ENCODE measurements at regions not wholly inside any gene's neighbourhood (a gene's known extent, or its start where the extent isn't known, plus 50 kb on each side); places are given as distances from the start of the nearest gene placed in this dataset.

- Mint-ChIP-seq H3K9me3 (no peaks in the 10 kb centered on the region), H3K36me3 (no peaks in the 10 kb centered on the region), H3K27ac (no peak overlapping the region), H3K4me3 (no peak overlapping the region), H3K27me3 (ENCODE audit: insufficient read depth, low read depth) (no peaks in the 10 kb centered on the region), H3K4me1 (peaks cover 8% of the 10 kb centered on the region)
- no peaks in the 10 kb centered on the region for H3K27me3 ChIP-seq
- H3K4me1 ChIP-seq, result peaks cover 36% of the 10 kb centered on the region
- peak; percentile 19 for DNase-seq (ENCODE audit: low spot score)
- H4K20me1 ChIP-seq (ENCODE audit: low read depth), result no peaks in the 10 kb centered on the region
- TF ChIP-seq CTCF (IDR thresholded peaks at IDR 0.05) (no peak), EZH2 (IDR thresholded peaks at IDR 0.05) (no peak), EZH2phosphoT487 (IDR thresholded peaks at IDR 0.05) (no peak)
- H3K4me2 ChIP-seq, result peak overlapping the region; percentile 3
- no peak overlapping the region for H3K9ac ChIP-seq
- peaks cover 5% of the 10 kb centered on the region for H3F3A ChIP-seq (ENCODE audit: low read depth)
- no peaks in the 10 kb centered on the region for H3K79me2 ChIP-seq (ENCODE audit: low read depth)
- H2AFZ ChIP-seq (replicated peaks), result no peak overlapping the region
- no peaks in the 10 kb centered on the region for H3K9me3 ChIP-seq (ENCODE audit: low read depth)
- no peaks in the 10 kb centered on the region for H3K36me3 ChIP-seq
- no peak overlapping the region for H3K4me3 ChIP-seq
- no peak overlapping the region for H3K27ac ChIP-seq
Measured at GRCh38 chr1:239758756-239759155, 332.9 kb upstream of the FMN2 start.

DNA sequence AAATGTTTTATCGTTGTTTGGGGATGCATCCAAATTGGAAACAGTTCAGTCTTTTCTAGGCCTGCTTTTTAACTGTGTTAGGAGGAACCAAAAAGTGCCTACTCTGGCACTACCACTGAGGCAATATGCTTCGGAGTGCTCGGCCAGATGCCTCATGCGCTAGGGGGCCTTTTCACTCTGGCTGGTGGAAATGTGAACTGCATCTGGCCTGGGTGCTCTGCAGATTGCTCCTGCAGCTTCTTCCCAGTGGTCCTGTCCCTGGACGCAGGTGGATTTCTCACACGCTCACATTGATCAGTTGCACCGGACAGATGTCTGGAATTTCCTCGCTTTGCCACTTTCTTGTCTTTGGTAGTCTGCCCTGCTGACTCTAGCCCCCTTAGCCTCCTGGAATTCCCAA is 330.2 kb upstream of the FMN2 start:
- no peak for DNase-seq (ENCODE audit: low spot score)
- no peak overlapping the region for H3K4me2 ChIP-seq
- no peaks in the 10 kb centered on the region for H4K20me1 ChIP-seq (ENCODE audit: low read depth)
- no peaks in the 10 kb centered on the region for H3F3A ChIP-seq (ENCODE audit: low read depth)
- H2AFZ ChIP-seq (replicated peaks), result peak overlapping the region; percentile 88
- no peak overlapping the region for H3K4me3 Mint-ChIP-seq
- H3K9me3 ChIP-seq (ENCODE audit: low read depth), result no peaks in the 10 kb centered on the region
- H3K9me3 Mint-ChIP-seq, result no peaks in the 10 kb centered on the region
- no peaks in the 10 kb centered on the region for H3K79me2 ChIP-seq (ENCODE audit: low read depth)
- H3K4me3 ChIP-seq, result no peak overlapping the region
- no peak overlapping the region for H3K27ac Mint-ChIP-seq
- no peak overlapping the region for H3K9ac ChIP-seq
- H3K4me1 ChIP-seq, result peaks cover 18% of the 10 kb centered on the region
- no peak for TF ChIP-seq CTCF (IDR thresholded peaks at IDR 0.05)
- no peak for TF ChIP-seq EZH2 (IDR thresholded peaks at IDR 0.05)
- TF ChIP-seq EZH2phosphoT487 (IDR thresholded peaks at IDR 0.05), result no peak
- H3K27me3 Mint-ChIP-seq (ENCODE audit: insufficient read depth, low read depth), result no peaks in the 10 kb centered on the region
- no peaks in the 10 kb centered on the region for H3K27me3 ChIP-seq
- no peaks in the 10 kb centered on the region for H3K36me3 Mint-ChIP-seq
- H3K4me1 Mint-ChIP-seq, result peaks cover 8% of the 10 kb centered on the region
- no peak overlapping the region for H3K27ac ChIP-seq
- H3K36me3 ChIP-seq, result no peaks in the 10 kb centered on the region

GRCh38 chr1:239763850-239764249 is 327.8 kb upstream of the FMN2 start:
- H3K4me1 Mint-ChIP-seq, result peaks cover 4% of the 10 kb centered on the region
- Histone ChIP-seq H3K79me2 (ENCODE audit: low read depth) (no peaks in the 10 kb centered on the region), H3K9me3 (ENCODE audit: low read depth) (no peaks in the 10 kb centered on the region), H3K4me3 (no peak overlapping the region), H3K36me3 (no peaks in the 10 kb centered on the region), H3F3A (ENCODE audit: low read depth) (no peaks in the 10 kb centered on the region), H3K4me1 (peaks cover 11% of the 10 kb centered on the region), H3K9ac (no peak overlapping the region), H2AFZ (replicated peaks) (no peak overlapping the region), H3K27me3 (no peaks in the 10 kb centered on the region), H3K27ac (no peak overlapping the region), H3K4me2 (no peak overlapping the region), H4K20me1 (ENCODE audit: low read depth) (no peaks in the 10 kb centered on the region)
- TF ChIP-seq CTCF (IDR thresholded peaks at IDR 0.05), result no peak
- no peak for TF ChIP-seq EZH2 (IDR thresholded peaks at IDR 0.05)
- TF ChIP-seq EZH2phosphoT487 (IDR thresholded peaks at IDR 0.05), result no peak
- H3K27me3 Mint-ChIP-seq (ENCODE audit: insufficient read depth, low read depth), result no peaks in the 10 kb centered on the region
- no peaks in the 10 kb centered on the region for H3K9me3 Mint-ChIP-seq
- H3K4me3 Mint-ChIP-seq, result no peak overlapping the region
- no peak overlapping the region for H3K27ac Mint-ChIP-seq
- no peaks in the 10 kb centered on the region for H3K36me3 Mint-ChIP-seq
- DNase-seq (ENCODE audit: low spot score), result no peak
